ENCODE measurements at regions not wholly inside any gene's neighbourhood (a gene's known extent, or its start where the extent isn't known, plus 50 kb on each side); places are given as distances from the start of the nearest gene placed in this dataset.

DNA sequence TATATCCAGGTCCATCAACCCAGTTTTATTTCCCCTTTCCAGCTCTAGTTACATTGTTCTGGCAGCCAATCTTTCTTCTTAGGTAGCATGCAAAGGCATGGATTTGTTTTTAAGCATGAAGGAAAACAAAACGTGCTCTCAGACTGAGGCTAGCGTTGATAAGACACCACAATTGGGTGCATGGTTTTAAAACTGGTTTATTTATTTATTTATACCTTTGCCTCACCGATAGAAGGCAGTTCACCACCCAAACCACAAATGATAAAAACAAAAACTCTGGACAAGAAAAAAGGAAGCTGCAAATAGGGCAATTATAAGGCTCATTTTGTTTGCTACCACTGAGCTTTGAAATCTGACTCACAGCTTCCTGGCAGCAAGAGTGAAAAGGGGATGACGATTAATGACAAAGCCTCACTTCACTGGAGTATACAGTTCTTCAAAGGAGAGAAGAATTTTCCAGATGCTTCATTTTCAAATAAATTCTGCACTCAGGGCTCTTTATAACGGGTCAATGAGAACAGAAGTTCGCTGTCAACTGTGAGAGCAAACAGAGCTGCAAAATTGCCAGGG lies 278.4 kb upstream of the IRX5 start:
- ATAC-seq (no peak), DNase-seq (no peak)
- H3K27me3 Mint-ChIP-seq: peaks cover 14 to 49% (median 36%) of the 10 kb centered on the region in 5 donors
- no peak overlapping the region for H3K27ac Mint-ChIP-seq
- H3K4me1 Mint-ChIP-seq: peaks cover 5 to 11% (median 8%) of the 10 kb centered on the region in 4 donors
- H3K4me3 Mint-ChIP-seq: no peak overlapping the region
- H3K36me3 Mint-ChIP-seq: no peaks in the 10 kb centered on the region
- POLR2A ChIA-PET: no interaction called here
- H3K9me3 Mint-ChIP-seq: peaks cover 0 to 6% (median 0%) of the 10 kb centered on the region in 9 donors

DNA sequence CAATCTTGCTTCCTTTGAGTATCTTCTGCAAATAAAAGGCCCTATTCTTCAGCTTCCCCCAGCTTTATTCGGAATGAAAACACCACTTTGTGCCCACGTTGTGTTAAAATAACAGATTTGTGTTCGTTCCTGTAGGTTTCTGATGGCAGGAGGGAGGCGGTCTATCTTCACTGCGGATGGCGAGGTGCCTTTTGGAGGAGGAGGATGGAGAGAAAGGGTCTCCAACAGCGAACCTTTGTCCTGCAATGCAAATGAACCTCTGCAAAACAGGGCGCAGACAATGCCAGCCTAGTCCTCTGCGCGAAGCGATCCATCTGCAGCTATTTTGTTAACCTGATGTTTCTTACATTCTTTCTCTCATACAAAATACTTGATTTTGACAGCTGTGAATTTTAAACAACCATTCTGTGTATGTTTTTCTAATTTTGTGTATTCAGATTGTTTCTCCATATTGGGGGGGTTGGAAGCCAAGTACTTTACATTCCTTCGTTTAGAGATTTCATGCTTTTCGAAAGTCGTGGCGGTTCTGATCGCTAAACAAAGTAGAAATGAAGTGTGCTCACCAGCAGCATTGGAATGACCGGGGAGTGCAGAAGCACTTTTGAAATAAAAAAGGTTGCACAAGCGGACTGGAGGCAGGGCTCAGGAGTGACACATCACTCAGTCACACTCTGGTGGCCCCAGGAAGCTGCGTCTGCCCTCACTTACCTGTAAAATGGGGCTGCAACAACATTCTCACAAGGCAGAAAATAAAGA lies 279.0 kb upstream of the IRX5 start:
- H3K27ac Mint-ChIP-seq: no peak overlapping the region
- no peak overlapping the region for H3K4me3 Mint-ChIP-seq
- H3K9me3 Mint-ChIP-seq: peaks cover 0 to 6% (median 0%) of the 10 kb centered on the region in 9 donors
- POLR2A ChIA-PET: no interaction called here
- H3K4me1 Mint-ChIP-seq: peaks cover 3 to 11% (median 8%) of the 10 kb centered on the region in 4 donors
- H3K27me3 Mint-ChIP-seq: peaks cover 12 to 43% (median 32%) of the 10 kb centered on the region in 5 donors
- DNase-seq: no peak
- H3K36me3 Mint-ChIP-seq: no peaks in the 10 kb centered on the region
- no peak for ATAC-seq

DNA sequence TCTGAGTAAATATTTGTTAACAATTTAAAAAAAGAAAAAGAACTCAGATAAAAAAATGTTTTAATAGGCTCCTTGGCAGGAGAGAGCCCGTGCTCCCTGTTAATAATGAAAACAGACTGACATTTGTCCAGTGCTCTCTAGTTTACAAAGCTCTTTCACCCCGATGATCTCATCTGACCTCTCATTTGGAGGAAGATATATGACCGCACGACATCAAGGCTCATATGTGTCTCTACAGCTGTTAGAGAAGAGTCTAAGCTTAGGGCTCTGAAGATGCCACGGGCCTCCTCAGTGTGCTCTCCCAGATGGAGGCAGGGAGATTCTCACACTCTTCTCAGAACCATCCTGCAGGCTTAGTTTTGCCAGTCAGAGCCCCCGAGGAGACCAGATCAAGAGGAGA lies 280.8 kb upstream of the IRX5 start:
- Mint-ChIP-seq H3K27ac (no peak overlapping the region), H3K4me3 (no peak overlapping the region), H3K36me3 (no peaks in the 10 kb centered on the region), H3K4me1 (peaks cover 0 to 3% (median 0%) of the 10 kb centered on the region in 4 donors), H3K27me3 (peaks cover 9 to 30% (median 21%) of the 10 kb centered on the region in 5 donors), H3K9me3 (peaks cover 0 to 6% (median 0%) of the 10 kb centered on the region in 9 donors)
- POLR2A ChIA-PET: no interaction called here
- ATAC-seq (no peak), DNase-seq (no peak)

DNA sequence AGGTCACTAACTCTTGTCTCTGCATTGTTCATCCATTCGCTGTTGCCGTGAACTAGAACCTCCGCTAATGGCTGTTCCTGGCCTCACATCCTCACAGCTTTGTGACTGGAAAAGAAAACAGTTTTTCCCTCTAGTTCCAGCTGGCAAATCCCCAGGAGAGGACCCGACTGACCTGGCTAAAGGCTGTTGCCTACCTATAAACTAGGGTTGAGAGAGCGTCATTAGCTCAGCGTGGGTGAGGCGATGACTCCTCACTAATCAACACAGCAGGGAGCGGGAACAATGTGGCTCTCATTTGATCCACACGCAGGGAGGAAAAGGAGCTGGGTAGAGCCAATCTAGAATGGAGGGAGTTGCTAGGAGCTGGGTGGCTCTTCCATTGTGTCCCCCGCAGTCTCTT lies 282.1 kb upstream of the IRX5 start:
- no peaks in the 10 kb centered on the region for H3K36me3 Mint-ChIP-seq
- peak overlapping the region in 1 of 10 donors; percentile 57 for H3K27ac Mint-ChIP-seq
- H3K27me3 Mint-ChIP-seq: peaks cover 7 to 22% (median 12%) of the 10 kb centered on the region in 5 donors
- DNase-seq (no peak), ATAC-seq (no peak)
- no peaks in the 10 kb centered on the region for H3K9me3 Mint-ChIP-seq
- H3K4me1 Mint-ChIP-seq: peaks cover 0 to 3% (median 0%) of the 10 kb centered on the region in 4 donors
- no peak overlapping the region for H3K4me3 Mint-ChIP-seq
- POLR2A ChIA-PET: no interaction called here

DNA sequence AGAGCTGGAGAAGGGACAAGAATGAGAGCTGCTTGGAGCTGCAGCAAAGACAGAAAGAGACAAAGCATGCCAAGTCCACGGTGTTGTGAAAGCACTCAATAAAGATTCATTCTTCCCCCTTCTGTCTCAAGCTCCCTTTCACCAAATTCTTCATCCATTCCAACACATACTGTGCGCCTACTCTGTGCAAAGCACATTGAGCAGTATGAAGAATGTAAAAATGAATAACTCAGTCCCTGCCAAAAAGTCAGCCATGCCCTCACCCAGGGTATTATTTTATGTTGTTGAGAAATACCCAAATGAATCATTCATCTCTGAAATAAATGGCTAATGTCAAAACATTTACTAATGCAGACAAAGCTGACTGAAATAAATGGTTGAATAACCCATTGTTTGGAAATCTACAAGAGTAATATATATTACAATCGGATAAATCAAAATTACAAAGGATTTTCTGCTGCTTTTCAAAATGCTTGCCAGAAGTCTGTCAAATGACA lies 282.9 kb upstream of the IRX5 start:
- ATAC-seq: no peak
- POLR2A ChIA-PET: no interaction called here

DNA sequence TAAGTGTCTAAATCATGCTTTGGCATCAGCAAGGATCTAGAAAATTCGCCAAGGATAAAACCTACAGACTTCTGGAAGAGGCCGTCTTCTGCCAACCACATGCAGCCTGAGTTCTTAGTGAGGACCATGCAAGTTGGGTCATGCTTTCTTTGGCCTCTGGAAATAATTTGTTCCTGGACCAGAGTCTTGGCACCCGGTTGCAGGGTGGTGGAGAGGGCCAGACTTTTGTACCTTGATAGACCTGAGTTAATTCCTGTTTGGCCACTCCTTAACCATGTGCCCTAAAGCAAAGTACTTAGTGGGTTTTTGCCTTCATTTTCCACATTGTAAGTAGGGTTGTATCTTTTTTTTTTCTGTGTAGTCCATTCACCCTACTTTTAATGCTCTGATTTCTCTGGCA lies 283.4 kb upstream of the IRX5 start:
- peaks cover 0 to 3% (median 0%) of the 10 kb centered on the region in 4 donors for H3K4me1 Mint-ChIP-seq
- H3K4me3 Mint-ChIP-seq: no peak overlapping the region
- H3K36me3 Mint-ChIP-seq: no peaks in the 10 kb centered on the region
- POLR2A ChIA-PET: no interaction called here
- H3K27me3 Mint-ChIP-seq: peaks cover 6 to 28% (median 12%) of the 10 kb centered on the region in 5 donors
- peaks cover 0 to 5% (median 0%) of the 10 kb centered on the region in 9 donors for H3K9me3 Mint-ChIP-seq
- H3K27ac Mint-ChIP-seq: no peak overlapping the region
- no peak for DNase-seq
- ATAC-seq: no peak

More for the DNA sequence above, 282.9 kb upstream of the IRX5 start:
- Mint-ChIP-seq H3K27me3 (peaks cover 6 to 22% (median 11%) of the 10 kb centered on the region in 5 donors), H3K4me1 (peaks cover 0 to 3% (median 0%) of the 10 kb centered on the region in 4 donors), H3K4me3 (no peak overlapping the region), H3K36me3 (no peaks in the 10 kb centered on the region), H3K9me3 (peaks cover 0 to 3% (median 0%) of the 10 kb centered on the region in 9 donors), H3K27ac (no peak overlapping the region)
- DNase-seq: no peak

DNA sequence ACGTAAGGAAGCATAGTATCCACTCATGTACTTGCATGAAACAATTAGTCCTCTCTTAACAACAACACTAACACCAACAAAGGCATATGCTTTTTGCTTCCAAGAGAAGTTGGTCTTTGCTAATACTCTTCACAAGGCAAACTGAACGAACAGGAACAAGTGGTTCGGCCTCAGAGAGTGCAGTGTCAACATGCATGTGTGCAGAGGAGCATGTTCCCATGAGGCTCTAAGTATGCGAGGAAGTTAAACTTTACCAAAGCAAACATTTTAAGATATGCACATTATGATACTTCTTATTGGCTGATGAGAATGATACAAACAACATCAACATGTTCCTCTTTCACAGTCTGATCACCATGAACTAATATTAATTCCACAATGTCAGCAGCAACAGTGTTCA lies 285.3 kb upstream of the IRX5 start:
- ATAC-seq: no peak
- Mint-ChIP-seq H3K27ac (no peak overlapping the region), H3K27me3 (peaks cover 2 to 29% (median 12%) of the 10 kb centered on the region in 5 donors), H3K4me3 (no peak overlapping the region), H3K9me3 (peaks cover 0 to 5% (median 0%) of the 10 kb centered on the region in 9 donors), H3K36me3 (no peaks in the 10 kb centered on the region), H3K4me1 (no peaks in the 10 kb centered on the region)
- DNase-seq: no peak
- POLR2A ChIA-PET: no interaction called here

DNA sequence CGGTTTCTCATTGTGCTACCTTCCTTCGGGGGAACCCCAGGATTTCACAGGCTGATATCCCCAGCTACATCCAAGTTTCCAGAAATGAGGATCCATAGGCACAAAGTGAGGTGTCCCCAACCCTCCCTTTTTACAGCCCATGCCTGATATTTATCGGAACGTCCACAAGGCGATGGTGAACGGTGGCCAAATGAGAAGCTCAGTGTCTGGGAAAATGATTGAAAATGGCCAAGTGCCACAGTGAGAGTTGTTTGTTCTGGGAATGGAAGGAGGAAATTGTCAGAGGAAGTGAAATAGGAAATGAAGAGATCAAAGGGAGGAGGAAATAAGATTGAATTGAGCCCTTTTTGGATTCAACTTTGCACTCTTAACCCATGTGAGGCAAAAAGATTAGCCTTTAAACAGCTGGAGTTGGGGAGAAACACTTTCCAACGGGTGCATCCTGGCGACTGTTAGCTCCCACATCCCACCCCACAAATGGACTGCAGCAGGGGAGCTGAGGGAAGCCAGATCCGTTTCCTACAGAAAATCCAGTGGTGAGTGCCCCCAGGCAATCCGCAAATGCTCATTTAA lies 294.4 kb upstream of the IRX5 start:
- H3K4me3 Mint-ChIP-seq: no peak overlapping the region
- no peaks in the 10 kb centered on the region for H3K36me3 Mint-ChIP-seq
- DNase-seq (no peak), ATAC-seq (no peak)
- no peaks in the 10 kb centered on the region for H3K9me3 Mint-ChIP-seq
- H3K27ac Mint-ChIP-seq: no peak overlapping the region
- H3K27me3 Mint-ChIP-seq: peaks cover 0 to 14% (median 1%) of the 10 kb centered on the region in 5 donors
- POLR2A ChIA-PET: no interaction called here
- H3K4me1 Mint-ChIP-seq: peaks cover 0 to 2% (median 0%) of the 10 kb centered on the region in 4 donors

DNA sequence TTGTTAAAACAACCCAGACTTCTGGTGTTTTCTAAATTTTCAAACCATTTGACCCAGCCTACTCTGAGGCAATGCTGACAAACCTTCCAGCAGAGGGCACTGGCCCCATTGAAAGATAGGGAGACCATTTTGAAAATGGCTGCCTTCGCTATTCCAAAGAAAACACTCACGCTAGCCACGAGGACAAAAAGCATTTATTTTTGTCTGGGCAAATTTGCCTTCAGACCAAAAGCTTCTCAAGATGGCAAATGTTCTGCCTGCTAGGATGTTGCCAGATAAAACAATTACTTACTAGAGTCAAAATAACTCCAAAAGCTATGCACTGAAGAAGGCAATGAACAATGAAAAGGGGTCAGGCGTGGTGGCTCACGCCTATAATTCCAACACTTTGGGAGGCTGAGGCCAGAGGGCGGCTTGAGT lies 296.7 kb upstream of the IRX5 start:
- no peak overlapping the region for H3K4me3 Mint-ChIP-seq
- no peak overlapping the region for H3K27ac Mint-ChIP-seq
- H3K9me3 Mint-ChIP-seq: no peaks in the 10 kb centered on the region
- peaks cover 0 to 17% (median 4%) of the 10 kb centered on the region in 5 donors for H3K27me3 Mint-ChIP-seq
- ATAC-seq: no peak
- peaks cover 0 to 2% (median 0%) of the 10 kb centered on the region in 4 donors for H3K4me1 Mint-ChIP-seq
- H3K36me3 Mint-ChIP-seq: no peaks in the 10 kb centered on the region
- no peak for DNase-seq
- POLR2A ChIA-PET: no interaction called here

DNA sequence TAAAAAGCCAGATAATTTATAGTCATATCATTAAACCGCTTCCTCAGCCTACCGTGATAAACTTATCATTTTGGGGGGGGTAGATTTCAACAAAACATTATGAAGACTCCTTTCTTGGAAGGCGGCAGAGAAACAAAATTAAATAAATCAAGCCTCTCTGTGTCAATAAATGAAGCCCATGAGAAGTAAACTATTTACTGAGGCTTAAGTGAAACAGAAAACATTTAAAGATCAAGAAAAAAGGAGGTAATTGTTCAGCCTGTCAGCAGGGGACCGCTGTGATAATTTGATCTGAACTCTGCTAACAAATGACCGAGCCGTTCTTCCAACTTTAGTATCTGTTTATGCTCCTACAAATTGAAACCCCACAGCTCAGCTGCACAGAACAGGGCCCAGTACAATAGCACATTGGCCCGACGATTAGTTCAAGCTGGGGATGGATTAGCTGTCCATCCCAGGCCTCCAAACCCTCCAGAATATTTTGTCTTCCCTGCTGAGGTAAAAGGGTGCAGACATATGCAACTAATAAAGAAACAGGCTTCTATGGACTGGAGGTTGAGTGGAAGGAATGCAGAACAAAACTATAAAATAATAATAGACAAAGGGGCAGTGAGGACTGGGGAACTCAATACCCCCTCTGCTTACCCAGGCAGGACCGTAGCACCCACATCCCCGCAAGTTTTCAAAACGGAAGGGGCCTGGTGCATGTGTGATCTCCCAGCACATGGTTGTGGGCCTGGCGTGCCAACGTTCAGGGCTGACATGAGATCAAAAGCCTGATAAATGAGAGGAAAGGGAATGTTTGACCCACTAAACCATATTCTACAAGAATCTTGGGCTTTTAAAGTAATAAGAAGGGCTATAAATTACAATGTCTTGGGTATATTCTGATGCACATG lies 298.1 kb upstream of the IRX5 start:
- no peaks in the 10 kb centered on the region for H3K36me3 Mint-ChIP-seq
- ATAC-seq: no peak
- peaks cover 0 to 2% (median 0%) of the 10 kb centered on the region in 4 donors for H3K4me1 Mint-ChIP-seq
- H3K9me3 Mint-ChIP-seq: peaks cover 0 to 5% (median 0%) of the 10 kb centered on the region in 9 donors
- no peak overlapping the region for H3K27ac Mint-ChIP-seq
- no peak overlapping the region for H3K4me3 Mint-ChIP-seq
- peaks cover 0 to 22% (median 4%) of the 10 kb centered on the region in 5 donors for H3K27me3 Mint-ChIP-seq
- POLR2A ChIA-PET: no interaction called here
- no peak for DNase-seq

DNA sequence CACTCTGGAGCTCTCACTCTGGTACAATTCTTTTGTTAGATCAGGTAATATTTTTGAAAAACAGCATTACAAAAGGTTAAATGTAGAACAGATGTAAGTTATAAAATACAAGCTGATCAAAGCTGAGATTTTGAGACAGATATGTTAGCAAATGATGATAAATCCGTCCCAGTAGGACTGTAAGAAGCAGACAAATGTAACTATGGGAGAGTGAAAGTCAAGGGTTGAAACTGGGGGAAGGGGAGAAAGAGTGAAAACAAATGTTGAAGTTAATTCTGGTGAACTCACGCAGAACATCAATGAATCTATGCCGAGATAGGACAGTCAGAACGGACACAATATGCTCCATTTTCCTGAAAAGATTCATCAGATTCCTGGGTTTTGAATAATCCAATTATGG lies 298.9 kb upstream of the IRX5 start:
- POLR2A ChIA-PET: no interaction called here
- Mint-ChIP-seq H3K27ac (no peak overlapping the region), H3K36me3 (no peaks in the 10 kb centered on the region), H3K9me3 (peaks cover 0 to 5% (median 0%) of the 10 kb centered on the region in 9 donors), H3K27me3 (peaks cover 0 to 26% (median 6%) of the 10 kb centered on the region in 5 donors), H3K4me3 (no peak overlapping the region), H3K4me1 (peaks cover 0 to 2% (median 0%) of the 10 kb centered on the region in 4 donors)
- ATAC-seq: no peak
- DNase-seq: no peak

DNA sequence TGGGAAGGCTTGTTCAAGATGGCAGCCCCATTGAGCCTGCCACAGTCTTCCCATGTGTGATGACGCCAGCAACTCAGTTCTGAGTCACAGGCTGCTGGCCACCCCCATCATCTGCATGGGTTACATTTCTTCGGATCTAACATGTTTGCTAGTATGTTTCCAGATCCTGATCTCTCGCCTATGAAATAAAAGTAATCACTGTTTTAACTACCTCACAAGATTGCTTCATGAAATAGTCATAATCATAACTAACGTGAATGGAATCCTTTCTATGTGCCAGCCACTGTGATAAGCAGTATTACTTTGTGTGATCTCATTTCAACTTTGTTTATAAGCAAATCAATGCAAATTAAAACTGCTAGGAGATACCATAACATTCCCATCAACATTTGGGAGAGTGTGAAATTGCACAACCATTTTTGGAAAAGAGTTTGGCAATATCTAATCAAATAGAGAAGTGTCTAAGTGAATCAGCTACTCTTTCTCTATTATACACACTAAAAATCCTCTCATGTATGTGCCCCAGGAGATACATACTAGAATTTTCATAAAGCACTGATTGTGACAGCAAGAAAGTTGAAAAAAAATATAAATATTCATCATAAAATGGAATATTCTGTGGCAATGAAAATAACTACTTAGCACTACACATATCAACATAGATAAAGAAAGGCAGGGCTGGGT lies 300.2 kb upstream of the IRX5 start:
- no peak overlapping the region for H3K4me3 Mint-ChIP-seq

More for the DNA sequence above, 300.2 kb upstream of the IRX5 start:
- POLR2A ChIA-PET: interaction anchor here (0.6 kb wide), 1 partner anchor 57 kb away, joined by 3 read pairs; no protein-coding TSS in a partner anchor
- peaks cover 0 to 2% (median 0%) of the 10 kb centered on the region in 4 donors for H3K4me1 Mint-ChIP-seq
- DNase-seq: no peak
- H3K27ac Mint-ChIP-seq: no peak overlapping the region
- H3K36me3 Mint-ChIP-seq: no peaks in the 10 kb centered on the region
- peaks cover 0 to 5% (median 0%) of the 10 kb centered on the region in 9 donors for H3K9me3 Mint-ChIP-seq
- no peak for ATAC-seq
- peaks cover 0 to 26% (median 3%) of the 10 kb centered on the region in 5 donors for H3K27me3 Mint-ChIP-seq
